GM12878 (cell line): ENCODE measurements at regions not wholly inside any gene's neighbourhood (a gene's known extent, or its start where the extent isn't known, plus 50 kb on each side); places are given as distances from the start of the nearest gene placed in this dataset.

ENCODE experiments used
- ATAC-seq: fragments of 200-7000 bp; cut with Tn5 transposase; 3 replicates; pipeline ENCODE4 v1.9.1; 2020; ENCODE audit warnings: mild to moderate bottlenecking, moderate library complexity
- BruUV-seq: library from RNA; stranded (reverse); fragments of 400-500 nt; replicated peaks from 2 replicates; lab custom pipeline; 2021; lab: Mats Ljungman, UMichigan
- CTCF ChIA-PET: fragments of 300-600 bp; sonication (Branson Sonifier 250); formaldehyde crosslinking; extraction: SDS; loops from one replicate; lab custom pipeline; 2021; ENCODE audit warnings: inconsistent platforms; lab: Yijun Ruan, JAX
- POLR2A ChIA-PET: fragments of 350-600 bp; formaldehyde crosslinking; extraction: SDS; loops from one replicate; lab custom pipeline; 2021; ENCODE audit warnings: inconsistent platforms; lab: Charles Lee
- RAD21 ChIA-PET: fragments of 300-600 bp; sonication (Branson Sonifier 250); formaldehyde crosslinking; loops from one replicate; lab custom pipeline; 2023; ENCODE audit warnings: antibody characterized with exemption; ENCODE audit not compliant: unreplicated experiment; lab: Charles Lee
- SMC1A ChIA-PET: fragments of 300-600 bp; sonication (Branson Sonifier 250); formaldehyde crosslinking; loops from one replicate; lab custom pipeline; 2023; ENCODE audit not compliant: unreplicated experiment, uncharacterized antibody; lab: Charles Lee
- DNase-seq: peaks from one replicate; pipeline ENCODE4 v3.0.0-alpha.2; 2011; ENCODE audit warnings: low read depth, low spot score
- FAIRE-seq: peaks from 3 replicates; lab custom pipeline; 2011; peaks lifted over from hg19 to GRCh38; lab: Jason Lieb, UNC
- H2AFZ ChIP-seq: 2 replicates; pipeline ENCODE4 v1.6.0; 2011; ENCODE audit warnings: low read depth, low read length, control low read depth; ENCODE audit not compliant: control insufficient read depth
- H3K27ac ChIP-seq: 2 replicates; pipeline ENCODE4 v1.5.1; 2011; ENCODE audit warnings: control low read depth; ENCODE audit not compliant: control insufficient read depth, insufficient read depth
- H3K27me3 ChIP-seq, 2 experiments: replicated peaks in 1 of 2; 2 replicates each; pipeline versions ENCODE4 v1.6.0 to v1.6.1; 2011; ENCODE audit warnings: low read length in 1 of 2; ENCODE audit not compliant: control insufficient read depth in 2 of 2, insufficient read depth in 2 of 2
- H3K36me3 ChIP-seq, 2 experiments: 2 replicates each; pipeline ENCODE4 v1.5.1; 2011; ENCODE audit warnings: low read length in 1 of 2; ENCODE audit not compliant: control insufficient read depth in 2 of 2, insufficient read depth in 2 of 2
- H3K4me1 ChIP-seq: 2 replicates; pipeline ENCODE4 v1.6.1; 2011; ENCODE audit warnings: mild to moderate bottlenecking, low read length, moderate library complexity, mixed read lengths; ENCODE audit not compliant: control insufficient read depth, insufficient read depth
- H3K4me2 ChIP-seq: 2 replicates; pipeline ENCODE4 v1.6.0; 2011; ENCODE audit warnings: control low read depth; ENCODE audit not compliant: control insufficient read depth, insufficient read depth
- H3K4me3 ChIP-seq: fragments of 200-600 bp; sonication (generic); 2 replicates; pipeline ENCODE4 v1.5.1; 2016
- H3K79me2 ChIP-seq: 2 replicates; pipeline ENCODE4 v1.6.0; 2011; ENCODE audit warnings: low read length; ENCODE audit not compliant: control insufficient read depth, insufficient read depth
- H3K9ac ChIP-seq: 2 replicates; pipeline ENCODE4 v1.8.0; 2011; ENCODE audit warnings: low read length, control low read depth, mixed read lengths; ENCODE audit not compliant: control insufficient read depth, insufficient read depth
- H3K9me3 ChIP-seq: replicated peaks from 3 replicates; pipeline ENCODE4 v1.5.1; 2011; ENCODE audit warnings: mild to moderate bottlenecking, low read length; ENCODE audit not compliant: control insufficient read depth, insufficient read depth
- H4K20me1 ChIP-seq: 2 replicates; pipeline ENCODE4 v1.6.0; 2011; ENCODE audit not compliant: control insufficient read depth, insufficient read depth
- ATF7 ChIP-seq: fragments of 450-650 bp; IDR thresholded peaks from 2 replicates; pipeline ENCODE4 v1.6.1; 2016; ENCODE audit warnings: low read depth, mild to moderate bottlenecking
- BMI1 ChIP-seq: fragments of 450-650 bp; IDR thresholded peaks from 2 replicates; pipeline ENCODE4 v1.6.1; 2016; ENCODE audit warnings: mild to moderate bottlenecking, moderate library complexity, borderline replicate concordance
- CBX3 ChIP-seq: fragments of 200-600 bp; sonication (generic); IDR thresholded peaks from 2 replicates; pipeline ENCODE4 v1.6.1; 2016; ENCODE audit warnings: low read depth, borderline replicate concordance
- CUX1 ChIP-seq: IDR thresholded peaks from 2 replicates; pipeline ENCODE4 v1.6.1; 2012; ENCODE audit warnings: improper control_type of control experiment, low read depth, low read length; ENCODE audit not compliant: insufficient replicate concordance
- HDGF ChIP-seq: fragments of 450-650 bp; IDR thresholded peaks from 2 replicates; pipeline ENCODE4 v1.6.1; 2016; ENCODE audit warnings: antibody characterized with exemption
- IKZF1 ChIP-seq: fragments of 450-650 bp; conservative IDR thresholded peaks from 2 replicates; pipeline ENCODE4 v1.6.1; 2017; ENCODE audit warnings: antibody characterized with exemption, mild to moderate bottlenecking
- MEF2A ChIP-seq: IDR thresholded peaks from 2 replicates; pipeline ENCODE4 v1.6.1; 2011; ENCODE audit warnings: low read depth, mild to moderate bottlenecking, low read length, moderate library complexity; ENCODE audit not compliant: insufficient read depth
- MLLT1 ChIP-seq: fragments of 450-650 bp; IDR thresholded peaks from 2 replicates; pipeline ENCODE4 v1.6.1; 2016; ENCODE audit warnings: mild to moderate bottlenecking
- MTA2 ChIP-seq: fragments of 450-650 bp; IDR thresholded peaks from 2 replicates; pipeline ENCODE4 v1.6.1; 2016; ENCODE audit warnings: low read depth, mild to moderate bottlenecking, moderate library complexity
- NR2F1 ChIP-seq: fragments of 450-650 bp; conservative IDR thresholded peaks from 2 replicates; pipeline ENCODE4 v1.6.1; 2017; ENCODE audit warnings: mild to moderate bottlenecking
- POU2F2 ChIP-seq: IDR thresholded peaks from 3 replicates; pipeline ENCODE4 v1.6.1; 2011; ENCODE audit warnings: low read depth, mild to moderate bottlenecking, low read length, borderline replicate concordance
- RBBP5 ChIP-seq: fragments of 200-600 bp; sonication (generic); conservative IDR thresholded peaks from 2 replicates; pipeline ENCODE4 v1.6.1; 2016
- RELB ChIP-seq: fragments of 450-650 bp; IDR thresholded peaks from 2 replicates; pipeline ENCODE4 v1.6.1; 2017; ENCODE audit warnings: low read depth, mild to moderate bottlenecking, moderate library complexity
- SMAD5 ChIP-seq: IDR thresholded peaks from 2 replicates; pipeline ENCODE4 v1.6.1; 2016; ENCODE audit warnings: antibody characterized with exemption, low read depth
- SP1 ChIP-seq: IDR thresholded peaks from one replicate; pipeline ENCODE4 v1.6.1; 2011; ENCODE audit warnings: low read depth, low read length
- TARDBP ChIP-seq: IDR thresholded peaks from 2 replicates; pipeline ENCODE4 v1.6.1; 2016; ENCODE audit warnings: borderline replicate concordance
- ZBED1 ChIP-seq: IDR thresholded peaks from 2 replicates; pipeline ENCODE4 v1.6.1; 2016; ENCODE audit warnings: borderline replicate concordance
- WGBS: methylation state at CpG from one replicate; pipeline ENCODE4 v1.1.6; 2016; ENCODE audit warnings: low lambda C conversion rate; ENCODE audit not compliant: insufficient replicate concordance, insufficient coverage; ENCODE audit errors: missing lambda C conversion rate; 5-methylcytosine and 5-hydroxymethylcytosine counted together
- in situ Hi-C: fragments of 300-500 bp; cut with MboI; formaldehyde crosslinking; loops from 9 replicates; pipeline ENCODE4 v1.14.3; 2018; ENCODE audit warnings: mixed read lengths
- intact Hi-C: fragments of 100-400 bp; cut with micrococcal nuclease; formaldehyde crosslinking; loops from one replicate; pipeline ENCODE4 v1.14.2; 2022; ENCODE audit not compliant: unreplicated experiment

- TF ChIP-seq CUX1 (no peak), BMI1 (no peak), ZBED1 (no peak), ATF7 (no peak), SMAD5 (no peak), RBBP5 (no peak), POU2F2 (no peak), NR2F1 (no peak), SP1 (no peak)
Measured at GRCh38 chr3:27903446-27903845, 181.3 kb upstream of the EOMES start (continued).

- ChIA-PET POLR2A (no interaction called here), SMC1A (interaction anchor here (0.6 to 6.4 kb wide), 15 partner anchors 9 to 599 kb away, joined by 3 to 30 read pairs (median 3); partner anchors contain the start of gene EOMES), CTCF (interaction anchor here (0.9 to 2.0 kb wide), 6 partner anchors 10 to 184 kb away, joined by 3 to 6 read pairs (median 3); partner anchors contain the start of gene EOMES), RAD21 (interaction anchor here (0.8 kb wide), 1 partner anchor 18 kb away, joined by 3 read pairs; no protein-coding TSS in a partner anchor)
- FAIRE-seq: no peak
- Histone ChIP-seq H3K4me1 (no peaks in the 10 kb centered on the region), H3K27ac (no peak overlapping the region), H3K4me3 (no peak overlapping the region), H3K4me2 (no peak overlapping the region), H3K36me3 (no peaks in the 10 kb centered on the region), H3K79me2 (no peaks in the 10 kb centered on the region), H4K20me1 (no peaks in the 10 kb centered on the region), H3K9me3 (no peaks in the 10 kb centered on the region), H2AFZ (no peak overlapping the region), H3K27me3 (no peaks in the 10 kb centered on the region), H3K9ac (no peak overlapping the region)
- DNase-seq: no peak
- intact Hi-C loops (no loop called here), in situ Hi-C loops (no loop called here)
- peak; percentile 71 for ATAC-seq
- 15% methylated on average over 2 of the region's 2 CpGs for WGBS
- BruUV-seq: no TSS peak
- no peak for TF ChIP-seq MEF2A
- TF ChIP-seq HDGF: no peak
- no peak for TF ChIP-seq TARDBP
- peak; percentile 34; the same call in 1 of the 2 replicates for TF ChIP-seq MTA2
- TF ChIP-seq RELB: no peak
- 0 out of 2 replicates have a peak, but pooled peaks have one; percentile 11 for TF ChIP-seq IKZF1
- no peak for TF ChIP-seq MLLT1
- no peak for TF ChIP-seq CBX3
Measured at GRCh38 chr3:27905625-27906024, 183.5 kb upstream of the EOMES start.
